DMS53 (cell line): ENCODE measurements at regions not wholly inside any gene's neighbourhood (a gene's known extent, or its start where the extent isn't known, plus 50 kb on each side); places are given as distances from the start of the nearest gene placed in this dataset.
"Not testable (repeated sequence)": the region's sequence is repeated elsewhere in the genome, so short reads cannot be mapped to it uniquely, and the experiment has no call there.

Experiments
- DNase-seq: peaks from one replicate; lab custom pipeline; 2025; lab: John Stamatoyannopoulos, UW

- DNase-seq, result not testable (repeated sequence)
These were observed 296.6 kb upstream of the NBPF12 start for GRCh38 chr1:146641534-146641933.

GRCh38 chr1:146640671-146641070 lies 297.5 kb upstream of the NBPF12 start:
- DNase-seq, result peak; percentile 30

GRCh38 chr1:146630302-146630701 lies 307.8 kb upstream of the NBPF12 start:
- not testable (repeated sequence) for DNase-seq

- not testable (repeated sequence) for DNase-seq
These were observed 319.5 kb upstream of the NBPF12 start for GRCh38 chr1:146618582-146618981.

- not testable (repeated sequence) for DNase-seq
These were observed 333.4 kb upstream of the NBPF12 start for GRCh38 chr1:146604681-146605080.

DNA sequence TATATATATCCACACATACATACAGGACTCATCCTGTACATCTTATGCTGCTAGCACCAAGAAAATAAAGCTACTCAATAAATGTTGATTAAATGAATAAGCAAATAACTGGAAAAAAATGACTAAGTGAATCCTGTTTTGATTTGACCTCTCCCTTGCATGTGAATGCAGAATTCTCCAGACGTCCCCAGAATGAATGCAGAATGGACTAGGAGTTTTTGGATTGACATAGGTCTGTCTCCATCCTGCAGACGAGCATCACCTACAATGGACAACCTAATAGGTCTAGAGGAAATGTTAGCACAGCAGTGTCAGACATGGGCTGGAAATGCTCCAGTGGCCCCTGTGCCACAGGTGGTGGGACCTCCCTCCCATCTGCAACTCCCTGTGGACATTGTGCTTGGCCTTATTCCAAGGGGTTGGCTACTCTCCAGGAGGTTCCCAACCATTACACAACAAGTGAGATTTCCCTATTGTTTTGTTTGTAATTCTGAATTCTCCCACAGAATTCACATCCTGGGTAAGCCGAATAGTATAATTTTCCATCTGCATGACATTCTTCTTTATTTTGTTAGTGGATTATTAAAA lies 337.3 kb upstream of the NBPF12 start:
- DNase-seq, result not testable (repeated sequence)

DNA sequence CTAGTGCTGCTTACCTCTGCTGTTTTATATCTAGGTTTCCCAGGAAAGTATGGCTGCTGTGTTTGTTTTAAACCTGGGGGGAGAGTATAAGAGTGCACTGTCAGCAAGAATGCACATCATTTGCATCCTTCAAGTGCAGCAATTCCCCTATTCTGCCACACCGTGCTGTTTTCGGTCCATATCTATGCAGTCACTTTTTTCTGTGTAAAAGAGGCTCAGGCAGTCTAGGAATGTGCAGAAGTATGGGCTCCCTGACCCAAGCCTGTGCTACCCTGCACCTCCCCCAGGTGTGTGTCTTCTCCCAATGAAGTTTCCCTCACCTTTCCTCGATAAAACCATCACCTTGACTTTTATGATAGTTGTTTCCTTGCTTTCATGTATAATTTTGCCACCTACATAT lies 338.2 kb upstream of the NBPF12 start:
- DNase-seq, result not testable (repeated sequence)

DNA sequence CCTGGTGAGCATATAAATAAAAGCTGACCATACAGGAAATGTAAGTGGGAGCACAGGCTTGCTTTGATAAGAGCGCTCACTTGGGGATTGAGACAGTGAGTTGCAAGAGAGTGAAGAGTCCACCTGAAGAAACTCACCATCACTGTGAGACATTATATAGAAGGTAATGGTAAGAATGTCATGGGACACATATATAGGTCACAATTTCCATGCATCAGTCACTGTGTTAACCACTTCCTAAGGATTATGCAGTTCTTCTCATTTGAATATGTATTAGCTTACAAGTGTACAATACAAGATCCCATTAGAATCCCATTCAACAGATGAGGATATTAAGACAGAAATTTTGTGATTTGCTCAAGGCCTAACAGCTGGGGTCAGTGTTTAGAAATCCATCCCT lies 352.4 kb upstream of the NOTCH2NLA start:
- not testable (repeated sequence) for DNase-seq

- DNase-seq, result not testable (repeated sequence)
These were observed 338.7 kb upstream of the NOTCH2NLA start for GRCh38 chr1:146567541-146567940.

DNA sequence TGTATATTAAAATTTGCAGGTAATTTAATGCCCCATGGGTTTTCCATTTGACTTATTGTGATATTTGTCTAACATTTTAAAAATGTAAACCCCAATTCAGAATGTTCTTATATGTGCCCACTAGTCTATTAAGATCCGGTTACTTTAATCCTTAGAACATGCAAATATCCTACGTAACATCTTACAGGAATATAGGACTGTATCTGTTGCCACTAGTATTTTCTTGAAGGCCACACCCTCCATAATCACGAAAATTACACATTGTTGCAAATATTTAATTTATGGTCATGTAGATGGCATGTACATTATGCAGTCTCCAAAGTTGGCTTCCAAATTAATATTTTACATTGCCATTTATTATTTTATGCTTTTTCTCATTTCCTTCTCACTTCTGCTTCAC lies 329.2 kb upstream of the NOTCH2NLA start:
- DNase-seq, result not testable (repeated sequence)

GRCh38 chr1:146556405-146556804 lies 327.6 kb upstream of the NOTCH2NLA start:
- not testable (repeated sequence) for DNase-seq

DNA sequence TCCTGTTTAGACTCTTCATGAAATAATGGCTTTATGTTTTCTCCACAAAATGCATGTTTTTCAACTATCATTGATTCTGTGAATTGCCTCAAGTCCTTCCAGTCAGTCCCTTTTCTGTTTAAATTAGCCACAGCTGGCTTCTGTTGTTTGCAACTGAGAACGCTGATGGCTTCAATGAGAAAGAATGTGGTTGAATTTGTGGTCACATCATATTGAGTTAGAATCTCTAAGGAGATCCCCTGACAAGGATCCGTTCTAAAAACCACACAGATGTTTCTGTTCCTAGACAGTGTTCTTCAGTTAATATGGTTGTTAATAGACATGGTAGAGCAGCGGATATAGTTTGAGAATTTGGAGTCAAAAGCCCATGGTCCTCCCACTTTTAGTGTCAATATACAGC lies 323.6 kb upstream of the NOTCH2NLA start:
- not testable (repeated sequence) for DNase-seq

GRCh38 chr1:146548684-146549083 lies 319.9 kb upstream of the NOTCH2NLA start:
- DNase-seq, result not testable (repeated sequence)

DNA sequence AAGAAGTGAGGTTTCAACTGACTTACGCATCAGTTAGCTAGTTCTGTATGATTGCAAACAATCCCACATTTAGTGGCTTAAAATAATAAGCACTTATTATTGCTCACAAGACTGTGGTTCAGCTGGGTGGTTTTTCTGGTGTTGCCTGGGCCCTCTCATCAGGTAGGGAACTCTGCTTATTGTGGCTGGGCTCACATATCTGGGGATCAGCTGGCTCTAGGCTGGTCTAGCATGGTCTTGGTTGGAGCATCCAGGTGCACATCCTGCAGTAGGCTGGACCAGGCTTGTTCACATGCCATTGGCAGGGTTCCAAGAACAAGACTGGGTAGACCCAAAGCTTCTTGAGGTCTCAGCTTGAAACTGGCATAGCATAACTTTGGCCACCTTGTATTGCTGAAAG lies 317.4 kb upstream of the NOTCH2NLA start:
- DNase-seq, result not testable (repeated sequence)

DNA sequence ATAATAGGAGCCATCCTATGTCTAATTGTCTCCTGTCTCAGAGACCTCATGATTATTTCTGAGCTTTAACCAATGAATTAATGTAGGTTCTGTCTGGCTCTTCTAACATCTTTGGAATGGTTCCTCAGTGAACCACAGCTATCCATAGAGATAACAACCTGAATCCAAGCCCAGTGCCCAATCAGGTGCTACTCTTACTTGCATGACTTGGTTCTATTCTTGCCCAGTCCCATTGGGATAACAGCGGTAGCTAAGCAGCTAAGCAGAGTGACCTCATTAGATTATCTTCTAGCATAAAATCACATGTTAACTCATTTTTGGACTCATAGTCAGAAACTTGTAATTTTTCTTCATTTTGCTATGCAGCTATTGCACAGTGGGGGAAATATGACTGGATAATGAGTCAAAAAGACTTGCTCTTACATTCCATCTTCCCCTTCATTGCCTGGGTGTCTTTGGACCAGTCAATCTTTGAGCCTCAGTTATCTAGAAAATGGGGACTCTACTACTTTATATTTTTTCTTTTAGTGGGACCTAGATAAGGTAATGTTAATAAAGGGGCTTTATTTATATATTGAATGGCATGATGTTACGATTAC lies 309.1 kb upstream of the NOTCH2NLA start:
- DNase-seq, result not testable (repeated sequence)

DNA sequence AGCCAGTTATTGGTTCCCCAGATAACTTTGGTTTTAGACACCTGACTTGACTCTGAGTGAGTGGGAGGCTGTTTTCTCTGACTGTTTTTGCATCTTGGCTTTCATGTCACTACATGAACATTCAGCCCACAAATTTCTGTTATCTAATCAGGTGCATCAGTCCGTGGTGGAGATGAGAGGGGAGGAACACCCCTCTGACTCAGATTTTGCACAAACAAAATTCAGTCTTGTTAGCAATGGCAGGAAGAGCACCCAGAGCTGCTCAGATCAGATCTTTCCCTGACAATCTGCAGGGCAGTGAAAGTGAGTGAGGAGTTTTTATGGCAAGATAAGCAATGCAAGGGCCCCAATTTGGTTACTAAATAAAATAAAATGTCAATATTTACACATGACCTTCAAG lies 307.2 kb upstream of the NOTCH2NLA start:
- DNase-seq, result not testable (repeated sequence)

- DNase-seq, result not testable (repeated sequence)
These were observed 306.8 kb upstream of the NOTCH2NLA start for GRCh38 chr1:146535575-146535974.

- not testable (repeated sequence) for DNase-seq
These were observed 302.1 kb upstream of the NOTCH2NLA start for GRCh38 chr1:146530958-146531357.

DNA sequence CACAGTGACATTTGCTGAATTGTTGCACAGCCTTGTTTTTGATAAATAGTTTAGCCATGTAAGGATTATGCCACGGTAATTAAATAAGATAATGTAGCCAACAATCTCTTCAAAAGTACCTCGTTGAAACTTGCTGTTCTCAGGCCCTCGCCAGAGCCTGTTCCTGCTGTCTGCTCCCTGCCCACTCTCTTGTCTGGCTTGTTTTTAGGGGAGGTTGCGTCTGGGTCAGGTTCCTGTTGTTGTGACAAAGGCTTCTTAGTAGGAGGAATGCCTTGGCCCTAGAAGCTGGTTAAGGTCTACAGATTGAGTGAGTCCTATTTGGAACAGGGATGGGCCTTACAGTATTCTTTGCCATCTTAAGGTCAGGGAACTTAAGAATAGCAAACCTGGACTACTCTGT lies 294.0 kb upstream of the NOTCH2NLA start:
- DNase-seq, result not testable (repeated sequence)

GRCh38 chr1:146522345-146522744 lies 293.5 kb upstream of the NOTCH2NLA start:
- not testable (repeated sequence) for DNase-seq

- DNase-seq, result not testable (repeated sequence)
These were observed 293.0 kb upstream of the NOTCH2NLA start for GRCh38 chr1:146521804-146522203.

- DNase-seq, result not testable (repeated sequence)
These were observed 284.9 kb upstream of the NOTCH2NLA start for GRCh38 chr1:146513754-146514153.

DNA sequence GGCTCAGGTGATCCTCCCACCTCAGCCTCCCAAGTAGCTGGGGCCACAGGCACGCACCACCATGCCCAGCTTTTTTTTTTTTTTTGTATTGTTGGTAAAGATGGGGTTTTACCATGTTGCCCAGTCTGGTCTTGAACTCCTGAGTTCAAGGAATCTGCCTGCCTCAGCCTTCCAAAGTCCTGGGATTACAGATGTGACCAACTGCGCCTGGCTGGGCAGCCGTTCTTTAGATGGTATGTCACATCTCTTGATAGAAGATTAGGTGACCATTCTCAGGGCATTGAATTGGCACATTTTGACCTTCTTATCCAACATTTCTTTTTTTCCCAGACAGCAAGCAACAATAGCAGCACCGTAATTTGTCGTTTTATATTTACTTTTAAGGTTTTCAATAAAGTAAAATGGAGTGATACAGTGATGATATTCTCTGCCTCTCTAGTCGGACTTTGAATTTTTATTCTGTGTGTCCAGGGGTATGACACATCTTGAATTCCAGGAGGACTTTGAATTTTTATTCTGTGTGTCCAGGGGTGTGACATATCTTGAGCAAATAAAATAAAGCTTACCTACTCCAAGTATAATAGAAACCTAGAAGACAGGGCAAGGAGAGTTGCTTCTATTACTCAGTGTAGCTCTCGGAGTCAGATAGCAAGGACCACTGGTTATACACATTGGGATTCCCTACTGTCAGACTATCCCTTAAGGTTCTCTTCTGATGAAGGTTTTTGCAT lies 282.4 kb upstream of the NOTCH2NLA start:
- DNase-seq, result not testable (repeated sequence)
